Thyroid gland (tissue), 4 donors: ENCODE measurements at regions not wholly inside any gene's neighbourhood (a gene's known extent, or its start where the extent isn't known, plus 50 kb on each side); places are given as distances from the start of the nearest gene placed in this dataset.

Experiments used
- CTCF ChIP-seq, 6 experiments: fragments of 200-600 bp in 3 of 6; fragments of 450-650 bp in 3 of 6; sonication (generic) in 3 of 6; IDR thresholded peaks; one replicate each; pipeline ENCODE4 v1.5.1; 2016 to 2019; ENCODE audit warnings: antibody characterized with exemption in 6 of 6, mild to moderate bottlenecking in 2 of 6, inconsistent platforms in 1 of 6, moderate library complexity in 1 of 6
- POLR2A ChIP-seq, 2 donors: fragments of 450-650 bp; IDR thresholded peaks; one replicate each; pipeline ENCODE4 v1.6.1; 2017; ENCODE audit warnings: antibody characterized with exemption in 2 of 2, mild to moderate bottlenecking in 2 of 2, moderate library complexity in 1 of 2

DNA sequence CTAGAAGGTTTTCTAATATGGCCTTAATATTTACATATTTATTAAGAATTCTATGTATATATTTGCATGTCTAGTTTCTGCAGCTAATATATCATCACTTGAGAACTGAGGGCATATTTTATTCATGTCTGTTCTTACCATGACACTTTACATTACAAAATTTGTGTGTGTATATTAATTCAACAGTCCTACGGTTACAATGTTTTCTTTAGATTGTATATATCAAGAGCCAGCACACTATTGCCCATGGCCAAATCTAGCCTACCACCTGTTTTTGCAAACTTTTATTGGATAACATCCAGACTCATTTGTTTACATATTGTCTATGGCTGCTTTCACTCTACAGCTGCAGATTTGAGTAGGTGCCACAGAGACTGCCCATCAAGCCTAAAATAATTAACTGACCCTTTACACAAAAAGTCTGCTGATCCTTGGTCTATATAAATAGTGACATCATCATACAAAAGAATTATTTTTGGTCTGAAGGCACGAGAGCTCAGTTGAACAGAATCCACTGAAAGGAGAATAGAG is 577.4 kb upstream of the PBX1 start:
- TF ChIP-seq CTCF (IDR thresholded peaks at IDR 0.05) (no peak), POLR2A (IDR thresholded peaks at IDR 0.05) (no peak)
